Left ventricle myocardium superior (tissue), 1 donor: ENCODE measurements at regions not wholly inside any gene's neighbourhood (a gene's known extent, or its start where the extent isn't known, plus 50 kb on each side); places are given as distances from the start of the nearest gene placed in this dataset.
"Not testable (repeated sequence)": the region's sequence is repeated elsewhere in the genome, so short reads cannot be mapped to it uniquely, and the experiment has no call there.

ENCODE experiments used
- ATAC-seq: fragments of 200-7000 bp; cut with Tn5 transposase; one replicate; pipeline ENCODE4 v1.9.1; 2020; ENCODE audit warnings: mild to moderate bottlenecking, moderate library complexity
- DNase-seq: peaks from one replicate; pipeline ENCODE4 v3.0.0-alpha.2; 2020
- intact Hi-C: fragments of 100-400 bp; cut with micrococcal nuclease; formaldehyde crosslinking; loops from one replicate; pipeline ENCODE4 v1.11.0; 2022
- donor health status: DM: no; HTN: yes; CAD: no; lungs with severe emphysema.

DNA sequence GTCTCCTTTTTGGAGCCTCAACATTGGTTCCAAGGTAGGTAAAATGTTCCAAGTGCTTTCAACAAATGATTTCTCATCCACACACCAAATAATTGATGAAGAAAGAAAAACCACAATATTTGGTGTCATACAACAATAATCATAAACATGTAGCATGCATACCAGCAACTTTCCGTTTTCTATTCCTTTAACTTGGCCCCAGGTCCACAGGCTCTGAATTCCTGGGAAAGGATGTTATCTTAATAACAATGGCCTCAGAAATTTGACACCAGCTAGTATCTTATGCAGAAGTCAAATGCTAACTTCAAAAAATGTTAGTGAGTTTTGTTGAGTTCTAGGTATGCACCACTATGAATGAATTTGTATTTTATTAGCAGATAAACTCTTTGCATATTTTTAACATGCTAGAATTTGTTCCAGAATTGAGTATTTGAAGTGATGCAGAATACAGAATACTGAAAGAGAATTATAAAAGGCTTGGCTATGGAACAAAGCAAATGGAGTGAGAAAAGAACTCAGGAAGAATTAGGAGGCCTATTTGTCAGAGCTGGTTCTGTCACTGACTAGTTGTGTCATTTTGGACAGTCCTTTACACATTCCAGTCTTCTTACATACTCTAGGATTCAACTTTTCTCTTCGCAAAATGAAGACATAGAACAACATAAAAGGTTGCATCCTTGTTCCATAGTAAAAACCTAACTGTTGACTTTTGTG lies 435.3 kb upstream of the TNC start:
- ATAC-seq (no peak), DNase-seq (no peak)
- intact Hi-C loops = no loop called here

- intact Hi-C loops = no loop called here
- DNase-seq (no peak), ATAC-seq (no peak)
Measured at GRCh38 chr9:115556432-115556831, 438.5 kb upstream of the TNC start.

- intact Hi-C loops = no loop called here
- DNase-seq (no peak), ATAC-seq (no peak)
Measured at GRCh38 chr9:115575147-115575546, 457.2 kb upstream of the TNC start.

DNA sequence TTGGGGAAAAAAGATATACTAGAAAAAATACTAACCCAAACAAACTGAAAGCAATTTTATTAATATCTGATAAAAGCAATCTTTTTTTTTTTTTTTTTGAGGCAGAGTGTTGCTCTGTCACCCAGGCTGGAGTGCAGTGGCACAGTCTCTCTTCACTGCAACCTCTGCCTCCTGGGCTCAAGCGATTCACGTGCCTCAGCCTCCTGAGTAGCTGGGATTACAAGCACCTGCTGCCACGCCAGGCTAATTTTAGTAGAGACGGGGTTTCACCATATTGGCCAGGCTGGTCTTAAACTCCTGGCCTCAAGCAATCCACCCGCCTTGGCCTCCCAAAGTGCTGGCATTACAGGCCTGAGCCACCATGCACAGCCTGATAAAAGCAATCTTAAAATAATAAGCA lies 467.5 kb upstream of the TNC start:
- DNase-seq, ATAC-seq, intact Hi-C loops: not testable (repeated sequence)

- ATAC-seq (no peak), DNase-seq (no peak)
- intact Hi-C loops = no loop called here
Measured at GRCh38 chr9:115587310-115587709, 469.4 kb upstream of the TNC start.

DNA sequence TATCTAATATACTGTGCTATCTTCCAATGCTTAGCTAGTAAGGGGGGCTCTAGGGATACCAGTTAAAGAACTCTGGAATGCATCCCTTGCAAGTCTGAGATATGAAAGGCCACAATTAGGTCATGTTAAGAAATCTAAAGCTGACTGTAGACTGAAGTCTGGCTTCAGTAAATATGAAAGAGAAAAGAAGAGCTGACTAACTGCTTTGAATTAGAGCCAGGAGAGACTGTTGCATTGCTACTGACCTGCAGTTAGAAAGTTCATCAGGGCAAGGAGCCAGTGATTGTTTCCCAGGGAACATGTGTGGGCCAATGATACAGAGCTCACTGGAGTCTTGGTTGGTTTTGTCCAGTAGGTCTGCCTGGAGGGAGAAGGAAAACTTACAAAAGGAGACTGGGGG lies 472.1 kb upstream of the TNC start:
- intact Hi-C loops = loop anchor here (5.0 to 10.0 kb wide), 3 partner anchors 585 to 1272 kb away; no protein-coding TSS in a partner anchor
- DNase-seq = no peak
- ATAC-seq = peak; percentile 64

DNA sequence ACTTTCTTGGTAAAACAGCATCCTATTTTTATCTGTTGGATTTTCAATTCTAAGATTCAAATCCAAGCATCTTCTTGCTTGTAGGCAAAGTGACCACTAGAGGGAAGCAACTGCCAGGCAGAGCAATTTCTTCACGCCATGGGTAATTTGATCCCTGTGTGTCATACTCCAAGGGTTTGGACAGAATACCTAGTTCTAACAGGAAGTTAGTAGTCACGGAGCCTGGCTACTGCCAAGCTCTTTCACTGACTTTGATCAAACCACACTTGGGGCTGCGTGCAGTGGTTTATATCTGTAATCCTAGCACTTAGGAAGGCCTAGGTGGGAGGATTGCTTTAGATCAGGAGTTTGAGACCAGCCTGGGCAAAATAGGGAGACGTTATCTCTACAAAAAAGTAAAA lies 473.6 kb upstream of the TNC start:
- DNase-seq = no peak
- intact Hi-C loops = loop anchor here (5.0 to 10.0 kb wide), 3 partner anchors 583 to 1271 kb away; no protein-coding TSS in a partner anchor
- ATAC-seq = peak; percentile 80

DNA sequence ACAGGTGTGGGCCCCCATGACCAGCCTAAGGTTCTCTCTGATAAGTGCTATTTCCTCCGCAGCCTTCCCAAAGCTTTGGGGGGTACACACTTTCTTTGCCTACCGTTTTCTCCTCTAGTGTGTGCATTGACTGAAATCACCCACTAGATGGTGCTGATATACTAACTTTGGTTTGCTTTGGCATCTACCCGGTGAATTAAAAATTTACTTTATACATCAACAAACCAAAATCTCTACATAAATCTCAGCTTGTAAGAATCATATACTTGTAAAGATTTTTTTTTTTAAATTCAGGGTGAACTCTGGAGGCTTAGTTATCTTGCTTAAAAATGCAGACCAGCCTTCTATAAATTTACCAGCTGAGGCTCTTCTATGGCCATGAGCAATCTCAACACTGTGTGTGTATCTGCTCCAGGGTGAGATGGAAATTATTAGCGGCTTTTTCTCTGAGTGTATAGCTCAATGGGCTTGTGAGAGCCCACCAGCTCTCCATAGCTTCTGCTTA lies 475.7 kb upstream of the TNC start:
- DNase-seq = no peak
- intact Hi-C loops = loop anchor here (5.0 to 10.0 kb wide), 3 partner anchors 581 to 1269 kb away; no protein-coding TSS in a partner anchor
- ATAC-seq = peak; percentile 55

DNA sequence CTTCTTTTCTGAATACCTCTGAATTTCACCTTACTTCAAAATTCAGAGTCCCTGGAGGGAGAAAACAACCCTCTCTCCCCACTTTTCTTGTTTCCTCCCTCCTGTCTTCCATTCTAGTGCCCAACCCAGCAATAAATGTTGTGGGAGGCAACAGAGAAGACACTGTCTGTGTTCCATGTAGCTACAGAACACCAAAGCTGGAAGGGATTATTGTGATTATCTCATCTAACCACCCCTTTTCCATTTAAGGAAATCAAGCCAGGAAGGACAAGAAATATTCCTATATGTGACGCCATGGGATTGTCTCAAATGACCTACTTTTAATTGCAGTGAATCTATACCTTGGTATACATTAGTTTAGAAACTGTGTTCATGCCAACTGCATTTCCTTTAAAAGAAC lies 476.6 kb upstream of the TNC start:
- no peak for DNase-seq
- ATAC-seq = no peak
- intact Hi-C loops = loop anchor here (5.0 to 10.0 kb wide), 3 partner anchors 580 to 1268 kb away; no protein-coding TSS in a partner anchor

DNA sequence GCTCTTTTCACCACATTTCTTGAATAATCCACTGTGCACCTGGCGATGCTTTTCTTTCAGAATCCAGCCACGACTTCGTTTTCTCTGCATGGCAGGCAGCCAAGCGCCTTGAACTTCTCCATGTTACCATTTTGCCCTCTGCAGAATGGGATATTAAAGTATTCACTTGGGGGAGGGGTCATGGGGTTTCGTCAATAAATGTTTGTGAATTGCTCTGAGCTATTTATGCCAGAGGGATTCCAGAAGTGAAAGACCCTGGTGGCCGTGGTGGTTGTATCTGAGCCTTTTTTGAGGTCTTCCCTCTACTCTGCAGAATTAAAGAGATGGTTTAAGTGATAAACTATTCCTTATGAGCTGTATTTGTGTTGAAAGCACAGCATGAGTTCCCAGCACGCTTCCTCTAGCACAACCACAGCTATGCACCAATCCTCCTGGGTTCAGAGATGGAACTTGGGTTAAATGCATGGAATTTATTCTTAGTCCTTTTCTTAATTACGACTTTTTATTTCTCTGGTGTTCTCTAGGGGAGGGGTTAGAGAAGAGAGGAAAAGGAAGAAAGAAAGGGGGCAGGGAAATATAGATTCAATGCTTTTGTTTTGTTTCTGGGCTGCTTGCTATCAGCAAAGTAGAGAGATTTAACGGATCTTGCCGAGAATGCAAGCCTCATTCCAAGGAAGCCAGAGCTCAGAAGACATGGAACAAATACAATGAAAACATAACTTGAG lies 478.2 kb upstream of the TNC start:
- ATAC-seq (no peak), DNase-seq (no peak)
- intact Hi-C loops = loop anchor here (10.0 kb wide), 2 partner anchors 579 to 1069 kb away; no protein-coding TSS in a partner anchor

DNA sequence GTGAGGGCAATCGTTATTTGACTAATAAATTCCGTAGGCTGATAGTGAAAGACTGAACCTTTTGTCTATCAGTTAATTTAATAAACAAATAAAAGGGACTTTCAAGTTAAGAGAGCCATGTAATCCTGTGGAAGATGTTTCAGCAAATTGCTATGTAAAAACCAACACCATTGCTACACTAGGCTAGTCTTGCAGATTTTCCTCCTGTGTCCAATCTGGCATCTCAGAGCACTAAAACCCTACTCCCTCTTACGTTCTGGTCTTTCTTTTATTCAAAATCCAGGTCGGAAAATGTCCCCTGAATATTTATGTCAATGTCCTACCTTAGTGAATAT lies 478.8 kb upstream of the TNC start:
- ATAC-seq (no peak), DNase-seq (no peak)
- intact Hi-C loops = loop anchor here (10.0 kb wide), 2 partner anchors 578 to 1068 kb away; no protein-coding TSS in a partner anchor

DNA sequence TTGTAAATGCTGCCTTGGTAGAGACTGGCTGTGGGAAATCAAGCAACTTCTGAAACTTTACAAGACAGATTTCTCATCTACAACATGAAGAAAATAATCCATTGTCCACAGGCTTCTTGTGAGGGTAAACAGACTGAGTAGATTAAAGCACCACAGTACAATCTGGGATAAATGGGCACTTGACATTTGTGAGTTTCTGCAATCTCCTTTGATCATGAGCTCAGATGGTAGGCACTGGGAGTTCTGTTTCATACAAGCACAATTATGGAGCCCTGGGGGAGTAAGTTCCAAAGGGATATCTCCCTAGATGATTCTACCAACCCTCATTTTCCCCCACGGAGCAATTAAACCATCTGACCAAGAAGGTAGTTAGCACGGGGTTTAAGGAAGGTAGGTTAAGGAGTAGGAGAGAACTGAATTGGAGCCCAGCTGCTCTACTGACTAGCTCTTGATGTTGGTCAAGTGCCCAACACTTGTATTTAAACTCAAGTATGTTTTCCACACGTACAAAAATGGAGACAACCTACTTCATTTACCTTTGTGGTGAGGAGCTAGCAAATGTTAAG lies 479.5 kb upstream of the TNC start:
- ATAC-seq = no peak
- DNase-seq = no peak
- intact Hi-C loops = loop anchor here (10.0 kb wide), 2 partner anchors 577 to 1067 kb away; no protein-coding TSS in a partner anchor

DNA sequence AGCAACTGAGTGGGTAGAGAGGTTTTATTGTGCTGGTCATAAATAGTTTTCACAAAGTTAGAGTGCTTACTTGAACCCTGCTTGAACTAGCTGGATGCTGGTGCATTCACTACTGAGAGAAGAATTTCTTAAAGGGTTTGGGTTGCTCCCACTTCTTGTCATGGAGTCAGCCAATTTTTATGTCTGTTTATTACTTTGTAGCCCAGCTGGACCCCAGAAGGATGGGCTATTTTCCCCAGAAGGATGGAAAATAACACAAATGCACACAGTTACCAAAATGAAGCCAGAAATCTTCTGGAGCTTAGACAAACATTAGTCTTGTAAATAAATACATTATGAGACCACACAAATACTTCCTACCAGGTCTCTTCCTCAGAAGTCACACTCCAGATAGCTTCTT lies 480.8 kb upstream of the TNC start:
- DNase-seq (no peak), ATAC-seq (no peak)
- intact Hi-C loops = loop anchor here (10.0 kb wide), 2 partner anchors 576 to 1066 kb away; no protein-coding TSS in a partner anchor

- intact Hi-C loops = loop anchor here (10.0 kb wide), 2 partner anchors 575 to 1065 kb away; no protein-coding TSS in a partner anchor
- ATAC-seq (no peak), DNase-seq (no peak)
Measured at GRCh38 chr9:115599898-115600297, 481.9 kb upstream of the TNC start.

- ATAC-seq = no peak
- intact Hi-C loops = no loop called here
- no peak for DNase-seq
Measured at GRCh38 chr9:115601434-115601833, 483.5 kb upstream of the TNC start.

- ATAC-seq (peak; percentile 53), DNase-seq (no peak)
- intact Hi-C loops = no loop called here
Measured at GRCh38 chr9:115604831-115605483, 487.0 kb upstream of the TNC start.

- intact Hi-C loops = no loop called here
- ATAC-seq (no peak), DNase-seq (no peak)
Measured at GRCh38 chr9:115606838-115607237, 488.9 kb upstream of the TNC start.

DNA sequence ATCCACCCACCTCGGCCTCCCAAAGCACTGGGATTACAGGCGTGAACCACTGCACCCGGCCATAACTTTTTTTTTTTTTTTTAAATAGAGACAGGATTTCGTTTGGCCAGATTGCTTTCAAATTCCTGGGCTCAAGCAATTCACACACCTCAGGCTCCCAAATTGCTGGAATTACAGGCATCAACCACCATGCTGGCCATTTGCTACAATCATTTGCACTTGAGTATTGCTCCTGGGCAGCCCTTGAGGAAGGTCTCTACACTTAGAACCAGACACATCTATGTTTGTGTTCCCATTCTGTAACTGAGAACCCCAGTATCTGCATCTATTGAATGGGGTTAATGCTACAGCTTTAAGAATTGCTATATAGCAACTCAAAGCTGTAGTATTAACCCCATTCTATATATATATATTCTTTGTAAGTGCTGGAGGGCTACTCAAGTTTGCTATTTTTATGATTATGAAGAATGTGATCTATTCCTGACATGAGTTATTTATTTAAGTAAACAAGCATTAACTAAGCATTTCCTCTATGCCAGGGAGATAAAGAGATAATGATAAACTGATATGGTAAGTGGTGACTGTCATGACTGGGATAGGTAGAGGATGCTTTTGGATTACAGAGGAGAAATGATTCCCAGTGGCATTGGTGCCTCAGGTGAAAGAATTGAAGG lies 496.5 kb upstream of the TNC start:
- DNase-seq = no peak
- intact Hi-C loops = no loop called here
- ATAC-seq = no peak

GRCh38 chr9:115615000-115615401 lies 497.0 kb upstream of the TNC start:
- intact Hi-C loops = no loop called here
- no peak for ATAC-seq
- no peak for DNase-seq
